ENCODE measurements at regions not wholly inside any gene's neighbourhood (a gene's known extent, or its start where the extent isn't known, plus 50 kb on each side); places are given as distances from the start of the nearest gene placed in this dataset.
"Not testable (repeated sequence)": the region's sequence is repeated elsewhere in the genome, so short reads cannot be mapped to it uniquely, and the experiment has no call there.

GRCh38 chr10:71092812-71093401 lies 119.5 kb upstream of the UNC5B start:
- CTCF ChIA-PET = no interaction called here
- H3K4me1 Mint-ChIP-seq = no peaks in the 10 kb centered on the region
- no peak for DNase-seq
- H3K36me3 Mint-ChIP-seq (ENCODE audit: low read depth) = no peaks in the 10 kb centered on the region
- H3K9me3 Mint-ChIP-seq = peaks cover 5% of the 10 kb centered on the region
- no peak overlapping the region for H3K4me3 Mint-ChIP-seq
- TF ChIP-seq, protein P1, sequence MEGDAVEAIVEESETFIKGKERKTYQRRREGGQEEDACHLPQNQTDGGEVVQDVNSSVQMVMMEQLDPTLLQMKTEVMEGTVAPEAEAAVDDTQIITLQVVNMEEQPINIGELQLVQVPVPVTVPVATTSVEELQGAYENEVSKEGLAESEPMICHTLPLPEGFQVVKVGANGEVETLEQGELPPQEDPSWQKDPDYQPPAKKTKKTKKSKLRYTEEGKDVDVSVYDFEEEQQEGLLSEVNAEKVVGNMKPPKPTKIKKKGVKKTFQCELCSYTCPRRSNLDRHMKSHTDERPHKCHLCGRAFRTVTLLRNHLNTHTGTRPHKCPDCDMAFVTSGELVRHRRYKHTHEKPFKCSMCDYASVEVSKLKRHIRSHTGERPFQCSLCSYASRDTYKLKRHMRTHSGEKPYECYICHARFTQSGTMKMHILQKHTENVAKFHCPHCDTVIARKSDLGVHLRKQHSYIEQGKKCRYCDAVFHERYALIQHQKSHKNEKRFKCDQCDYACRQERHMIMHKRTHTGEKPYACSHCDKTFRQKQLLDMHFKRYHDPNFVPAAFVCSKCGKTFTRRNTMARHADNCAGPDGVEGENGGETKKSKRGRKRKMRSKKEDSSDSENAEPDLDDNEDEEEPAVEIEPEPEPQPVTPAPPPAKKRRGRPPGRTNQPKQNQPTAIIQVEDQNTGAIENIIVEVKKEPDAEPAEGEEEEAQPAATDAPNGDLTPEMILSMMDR (IDR thresholded peaks at IDR 0.05) = no peak
- H3K27me3 Mint-ChIP-seq = peaks cover 8% of the 10 kb centered on the region
- intact Hi-C loops (cut with micrococcal nuclease) = no loop called here
- ATAC-seq (ENCODE audit: low read depth) = no peak
- no peak overlapping the region for H3K27ac Mint-ChIP-seq
- POLR2A ChIA-PET = no interaction called here

- no peak overlapping the region for H3K27ac Mint-ChIP-seq
- peaks cover 5% of the 10 kb centered on the region for H3K9me3 Mint-ChIP-seq
- intact Hi-C loops (cut with micrococcal nuclease) = no loop called here
- peaks cover 8% of the 10 kb centered on the region for H3K27me3 Mint-ChIP-seq
- no peaks in the 10 kb centered on the region for H3K36me3 Mint-ChIP-seq (ENCODE audit: low read depth)
- TF ChIP-seq, protein P1 (IDR thresholded peaks at IDR 0.05) = no peak
- CTCF ChIA-PET = no interaction called here
- H3K4me3 Mint-ChIP-seq = no peak overlapping the region
- ATAC-seq (ENCODE audit: low read depth) (no peak), DNase-seq (no peak)
- POLR2A ChIA-PET = no interaction called here
- no peaks in the 10 kb centered on the region for H3K4me1 Mint-ChIP-seq
Observed at GRCh38 chr10:71093531-71093930, 118.8 kb upstream of the UNC5B start.

DNA sequence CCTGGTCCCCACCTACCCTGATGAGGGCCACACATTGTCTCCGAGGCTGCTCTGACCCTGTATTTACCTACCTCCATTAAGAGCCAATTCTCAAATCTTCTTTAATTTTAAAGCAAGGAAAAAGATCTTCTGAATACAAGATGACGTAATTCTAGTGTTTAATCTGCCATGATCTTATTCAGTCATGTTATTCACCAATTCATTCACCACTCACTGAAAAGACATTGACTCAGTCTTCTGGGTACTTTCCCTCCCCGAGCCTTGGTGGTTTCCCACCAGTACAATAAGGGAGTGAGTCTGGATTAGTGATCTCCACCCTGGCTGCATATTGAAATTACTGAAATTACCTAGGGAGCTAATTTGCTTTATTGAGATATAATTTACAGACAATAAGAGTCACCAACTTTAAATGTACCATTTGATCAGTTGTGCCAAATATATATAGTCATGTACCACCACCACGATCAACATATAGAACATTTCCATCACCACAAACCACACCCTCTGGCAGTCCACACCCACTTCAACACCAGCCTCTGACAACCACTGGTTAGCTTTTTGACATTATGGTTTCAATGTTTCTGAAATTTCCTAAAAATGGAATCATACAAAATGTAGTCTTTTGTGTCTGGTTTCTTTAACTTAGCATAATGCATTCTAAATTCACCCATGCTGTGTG lies 117.5 kb upstream of the UNC5B start:
- H3K36me3 Mint-ChIP-seq (ENCODE audit: low read depth) = no peaks in the 10 kb centered on the region
- ChIA-PET POLR2A (no interaction called here), CTCF (no interaction called here)
- H3K9me3 Mint-ChIP-seq = peaks cover 5% of the 10 kb centered on the region
- H3K27me3 Mint-ChIP-seq = peaks cover 11% of the 10 kb centered on the region
- H3K4me1 Mint-ChIP-seq = no peaks in the 10 kb centered on the region
- intact Hi-C loops (cut with micrococcal nuclease) = no loop called here
- DNase-seq (no peak), ATAC-seq (ENCODE audit: low read depth) (no peak)
- no peak overlapping the region for H3K27ac Mint-ChIP-seq
- H3K4me3 Mint-ChIP-seq = no peak overlapping the region
- TF ChIP-seq, protein P1 (IDR thresholded peaks at IDR 0.05) = no peak

DNA sequence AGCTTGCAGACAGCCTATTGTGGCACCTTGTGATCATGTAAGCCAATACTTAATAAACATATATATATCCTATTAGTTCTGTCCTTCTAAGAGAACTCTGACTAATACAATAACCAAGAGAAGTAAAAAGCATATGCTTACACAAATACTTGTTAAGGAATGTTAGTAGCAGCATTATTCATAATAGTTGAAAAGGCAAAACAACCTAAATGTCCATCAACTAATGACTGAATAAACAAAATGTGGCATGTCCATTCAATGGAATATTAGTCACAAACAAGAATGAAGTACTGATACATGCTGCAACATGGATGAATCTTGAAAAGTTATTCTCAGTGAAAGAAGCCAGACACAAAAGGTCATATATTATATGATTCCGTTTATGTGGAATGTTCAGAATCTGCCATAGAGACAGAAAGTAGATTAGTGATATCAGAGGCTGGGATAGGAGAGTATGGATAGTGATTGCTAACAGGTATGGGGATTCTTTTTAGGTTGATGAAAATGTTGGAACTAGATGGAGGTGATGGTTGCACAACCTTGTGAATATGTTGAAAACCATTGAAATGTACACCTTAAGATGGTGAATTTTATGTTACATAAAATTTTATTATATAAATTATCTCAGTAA lies 112.5 kb upstream of the UNC5B start:
- ChIA-PET POLR2A (no interaction called here), CTCF (no interaction called here)
- intact Hi-C loops (cut with micrococcal nuclease) = no loop called here
- H3K36me3 Mint-ChIP-seq (ENCODE audit: low read depth) = no peaks in the 10 kb centered on the region
- H3K27me3 Mint-ChIP-seq = peaks cover 14% of the 10 kb centered on the region
- no peak overlapping the region for H3K27ac Mint-ChIP-seq
- H3K4me1 Mint-ChIP-seq = no peaks in the 10 kb centered on the region
- DNase-seq (no peak), ATAC-seq (ENCODE audit: low read depth) (no peak)
- no peaks in the 10 kb centered on the region for H3K9me3 Mint-ChIP-seq
- TF ChIP-seq, protein P1 (IDR thresholded peaks at IDR 0.05) = no peak
- H3K4me3 Mint-ChIP-seq = no peak overlapping the region

DNA sequence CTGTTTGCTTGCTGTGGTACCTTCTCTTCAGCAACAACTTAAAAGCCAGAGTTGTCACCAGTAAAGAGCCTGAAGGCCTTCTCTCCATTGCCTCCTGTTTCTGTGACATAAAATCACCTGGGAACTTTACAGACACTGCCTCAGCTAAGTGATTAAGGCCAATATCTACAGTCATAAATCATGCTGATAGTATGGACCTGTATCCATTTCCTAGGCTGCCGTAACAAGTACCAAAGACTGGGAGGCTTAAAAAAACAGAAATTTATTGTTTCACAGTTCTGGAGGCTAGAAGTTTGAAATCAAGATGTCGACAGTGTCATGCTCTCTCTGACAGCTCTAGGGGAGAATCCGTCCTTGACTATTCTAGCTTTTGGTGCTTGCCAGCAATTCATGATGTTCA lies 108.4 kb upstream of the UNC5B start:
- TF ChIP-seq, protein P1 (IDR thresholded peaks at IDR 0.05) = no peak
- DNase-seq = no peak
- H3K4me3 Mint-ChIP-seq = no peak overlapping the region
- H3K27ac Mint-ChIP-seq = no peak overlapping the region
- peaks cover 7% of the 10 kb centered on the region for H3K27me3 Mint-ChIP-seq
- peaks cover 4% of the 10 kb centered on the region for H3K9me3 Mint-ChIP-seq
- ChIA-PET CTCF (no interaction called here), POLR2A (no interaction called here)
- peaks cover 17% of the 10 kb centered on the region for H3K4me1 Mint-ChIP-seq
- intact Hi-C loops (cut with micrococcal nuclease) = no loop called here
- peaks cover 3% of the 10 kb centered on the region for H3K36me3 Mint-ChIP-seq (ENCODE audit: low read depth)
- no peak for ATAC-seq (ENCODE audit: low read depth)

- Mint-ChIP-seq H3K27ac (peak overlapping the region; percentile 51), H3K4me1 (peaks cover 17% of the 10 kb centered on the region)
- peak; percentile 18 for ATAC-seq (ENCODE audit: low read depth)
- H3K9me3 Mint-ChIP-seq; intact Hi-C loops (cut with micrococcal nuclease); DNase-seq; H3K4me3 Mint-ChIP-seq; CTCF ChIA-PET; POLR2A ChIA-PET; H3K36me3 Mint-ChIP-seq (ENCODE audit: low read depth); H3K27me3 Mint-ChIP-seq: not testable (repeated sequence)
Observed at GRCh38 chr10:71106151-71106550, 106.2 kb upstream of the UNC5B start.

- DNase-seq; H3K36me3 Mint-ChIP-seq (ENCODE audit: low read depth); H3K4me3 Mint-ChIP-seq; H3K27ac Mint-ChIP-seq; CTCF ChIA-PET; POLR2A ChIA-PET; H3K27me3 Mint-ChIP-seq; intact Hi-C loops (cut with micrococcal nuclease); H3K9me3 Mint-ChIP-seq; ATAC-seq (ENCODE audit: low read depth): not testable (repeated sequence)
- peaks cover 17% of the 10 kb centered on the region for H3K4me1 Mint-ChIP-seq
Observed at GRCh38 chr10:71107117-71107516, 105.3 kb upstream of the UNC5B start.

GRCh38 chr10:71108042-71108441 lies 104.3 kb upstream of the UNC5B start:
- H3K27me3 Mint-ChIP-seq; CTCF ChIA-PET; intact Hi-C loops (cut with micrococcal nuclease); H3K36me3 Mint-ChIP-seq (ENCODE audit: low read depth); DNase-seq; ATAC-seq (ENCODE audit: low read depth); H3K4me3 Mint-ChIP-seq: not testable (repeated sequence)
- Mint-ChIP-seq H3K27ac (peak overlapping the region; percentile 47), H3K4me1 (peaks cover 17% of the 10 kb centered on the region), H3K9me3 (peaks cover 13% of the 10 kb centered on the region)
- POLR2A ChIA-PET = interaction anchor here (0.7 kb wide), 1 partner anchor 220 kb away, joined by 3 read pairs; no protein-coding TSS in a partner anchor
